OCI-LY1 (cell line): ENCODE measurements at regions not wholly inside any gene's neighbourhood (a gene's known extent, or its start where the extent isn't known, plus 50 kb on each side); places are given as distances from the start of the nearest gene placed in this dataset.

ENCODE experiments used
- H2AFZ ChIP-seq: fragments of 200-600 bp; sonication (generic), shearing (Covaris generic); 2 replicates; pipeline ENCODE4 v1.6.0; 2014; ENCODE audit warnings: antibody characterized with exemption, mild to moderate bottlenecking, low read length
- H3F3A ChIP-seq: fragments of 200-600 bp; sonication (generic), shearing (Covaris generic); 2 replicates; pipeline ENCODE4 v1.6.0; 2014; ENCODE audit warnings: mild to moderate bottlenecking, antibody characterized with exemption, low read length, moderate library complexity; ENCODE audit not compliant: insufficient read depth
- H3K27ac ChIP-seq: fragments of 200-600 bp; sonication (generic); 2 replicates; pipeline ENCODE4 v1.5.1; 2014; ENCODE audit warnings: low read length, mixed run types, mild to moderate bottlenecking, low read depth; ENCODE audit not compliant: poor library complexity, severe bottlenecking
- H3K27me3 ChIP-seq: fragments of 200-600 bp; sonication (generic); 2 replicates; pipeline ENCODE4 v1.6.0; 2014; ENCODE audit warnings: antibody characterized with exemption, mild to moderate bottlenecking, low read length, moderate library complexity; ENCODE audit not compliant: insufficient read depth
- H3K36me3 ChIP-seq: fragments of 200-600 bp; sonication (generic); 2 replicates; pipeline ENCODE4 v1.6.1; 2014; ENCODE audit warnings: mild to moderate bottlenecking, antibody characterized with exemption, low read length, moderate library complexity, mixed read lengths; ENCODE audit not compliant: insufficient read depth
- H3K4me1 ChIP-seq: fragments of 200-600 bp; sonication (generic); 2 replicates; pipeline ENCODE4 v1.5.1; 2014; ENCODE audit warnings: mild to moderate bottlenecking, low read length, moderate library complexity; ENCODE audit not compliant: insufficient read depth, severe bottlenecking
- H3K4me2 ChIP-seq: fragments of 200-600 bp; sonication (generic), shearing (Covaris generic); 2 replicates; pipeline ENCODE4 v1.6.1; 2014; ENCODE audit warnings: low read length
- H3K4me3 ChIP-seq: fragments of 200-600 bp; sonication (generic); 2 replicates; pipeline ENCODE4 v1.5.1; 2014; ENCODE audit warnings: low read length, low read depth, mild to moderate bottlenecking, mixed read lengths; ENCODE audit not compliant: poor library complexity, severe bottlenecking
- H3K79me2 ChIP-seq: fragments of 200-600 bp; shearing (Covaris generic); 2 replicates; pipeline ENCODE4 v1.6.1; 2016; ENCODE audit warnings: mixed run types, low read length, mixed read lengths; ENCODE audit not compliant: insufficient read depth
- H3K9ac ChIP-seq: fragments of 200-600 bp; sonication (generic), shearing (Covaris generic); 2 replicates; pipeline ENCODE4 v1.6.1; 2014; ENCODE audit warnings: mild to moderate bottlenecking, low read length, mixed read lengths
- H3K9me2 ChIP-seq: fragments of 200-600 bp; sonication (generic), shearing (Covaris generic); 2 replicates; pipeline ENCODE4 v1.6.1; 2014; ENCODE audit warnings: low read depth, mild to moderate bottlenecking, low read length, mixed read lengths
- H3K9me3 ChIP-seq: fragments of 200-600 bp; shearing (Covaris generic); 2 replicates; pipeline ENCODE4 v1.6.1; 2014; ENCODE audit warnings: low read length, mixed read lengths
- H4K20me1 ChIP-seq: fragments of 200-600 bp; sonication (generic), shearing (Covaris generic); 2 replicates; pipeline ENCODE4 v1.6.0; 2016; ENCODE audit warnings: mild to moderate bottlenecking, low read length; ENCODE audit not compliant: insufficient read depth
- EZH2 ChIP-seq: fragments of 200-600 bp; sonication (generic), shearing (Covaris generic); IDR thresholded peaks from 2 replicates; pipeline ENCODE4 v1.8.0; 2017; ENCODE audit warnings: borderline replicate concordance, mixed run types, mild to moderate bottlenecking, antibody characterized with exemption, low read length, moderate library complexity, mixed read lengths
- TF ChIP-seq, protein P1 (sequence below): fragments of 200-600 bp; sonication (generic), shearing (Covaris generic); IDR thresholded peaks from 2 replicates; pipeline ENCODE4 v1.5.1; 2017; ENCODE audit warnings: mild to moderate bottlenecking, antibody characterized with exemption, low read length, moderate library complexity, mixed read lengths

DNA sequence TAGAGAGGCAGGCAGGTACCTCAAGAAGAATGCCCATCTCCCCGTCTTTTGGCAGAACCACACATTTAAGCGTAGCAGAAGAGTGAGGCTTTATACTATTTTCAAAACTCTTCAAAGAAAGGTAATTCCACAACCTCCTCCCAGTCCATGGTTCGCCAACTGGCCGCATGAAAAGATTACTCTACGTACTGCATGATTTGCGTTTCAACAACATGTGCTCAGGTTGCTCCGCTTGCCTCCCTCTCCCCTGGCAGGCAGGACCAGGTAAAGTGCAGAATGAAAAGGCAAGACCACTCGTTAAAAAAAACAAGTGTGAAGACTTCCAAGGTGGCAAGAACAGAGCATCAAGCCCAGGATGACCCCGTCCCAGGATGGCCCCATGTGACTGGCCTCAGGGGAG, 143.7 kb downstream of the SP3 start:
- Histone ChIP-seq H3K4me2 (no peak overlapping the region), H4K20me1 (no peaks in the 10 kb centered on the region), H3K79me2 (no peaks in the 10 kb centered on the region), H3K9me2 (no peaks in the 10 kb centered on the region), H3F3A (no peaks in the 10 kb centered on the region), H3K27me3 (no peaks in the 10 kb centered on the region), H3K9ac (no peak overlapping the region), H3K9me3 (no peaks in the 10 kb centered on the region), H3K4me3 (no peak overlapping the region), H3K36me3 (no peaks in the 10 kb centered on the region), H2AFZ (no peak overlapping the region), H3K27ac (no peak overlapping the region), H3K4me1 (no peaks in the 10 kb centered on the region)
- TF ChIP-seq, protein P1, sequence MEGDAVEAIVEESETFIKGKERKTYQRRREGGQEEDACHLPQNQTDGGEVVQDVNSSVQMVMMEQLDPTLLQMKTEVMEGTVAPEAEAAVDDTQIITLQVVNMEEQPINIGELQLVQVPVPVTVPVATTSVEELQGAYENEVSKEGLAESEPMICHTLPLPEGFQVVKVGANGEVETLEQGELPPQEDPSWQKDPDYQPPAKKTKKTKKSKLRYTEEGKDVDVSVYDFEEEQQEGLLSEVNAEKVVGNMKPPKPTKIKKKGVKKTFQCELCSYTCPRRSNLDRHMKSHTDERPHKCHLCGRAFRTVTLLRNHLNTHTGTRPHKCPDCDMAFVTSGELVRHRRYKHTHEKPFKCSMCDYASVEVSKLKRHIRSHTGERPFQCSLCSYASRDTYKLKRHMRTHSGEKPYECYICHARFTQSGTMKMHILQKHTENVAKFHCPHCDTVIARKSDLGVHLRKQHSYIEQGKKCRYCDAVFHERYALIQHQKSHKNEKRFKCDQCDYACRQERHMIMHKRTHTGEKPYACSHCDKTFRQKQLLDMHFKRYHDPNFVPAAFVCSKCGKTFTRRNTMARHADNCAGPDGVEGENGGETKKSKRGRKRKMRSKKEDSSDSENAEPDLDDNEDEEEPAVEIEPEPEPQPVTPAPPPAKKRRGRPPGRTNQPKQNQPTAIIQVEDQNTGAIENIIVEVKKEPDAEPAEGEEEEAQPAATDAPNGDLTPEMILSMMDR, result no peak
- TF ChIP-seq EZH2, result no peak

DNA sequence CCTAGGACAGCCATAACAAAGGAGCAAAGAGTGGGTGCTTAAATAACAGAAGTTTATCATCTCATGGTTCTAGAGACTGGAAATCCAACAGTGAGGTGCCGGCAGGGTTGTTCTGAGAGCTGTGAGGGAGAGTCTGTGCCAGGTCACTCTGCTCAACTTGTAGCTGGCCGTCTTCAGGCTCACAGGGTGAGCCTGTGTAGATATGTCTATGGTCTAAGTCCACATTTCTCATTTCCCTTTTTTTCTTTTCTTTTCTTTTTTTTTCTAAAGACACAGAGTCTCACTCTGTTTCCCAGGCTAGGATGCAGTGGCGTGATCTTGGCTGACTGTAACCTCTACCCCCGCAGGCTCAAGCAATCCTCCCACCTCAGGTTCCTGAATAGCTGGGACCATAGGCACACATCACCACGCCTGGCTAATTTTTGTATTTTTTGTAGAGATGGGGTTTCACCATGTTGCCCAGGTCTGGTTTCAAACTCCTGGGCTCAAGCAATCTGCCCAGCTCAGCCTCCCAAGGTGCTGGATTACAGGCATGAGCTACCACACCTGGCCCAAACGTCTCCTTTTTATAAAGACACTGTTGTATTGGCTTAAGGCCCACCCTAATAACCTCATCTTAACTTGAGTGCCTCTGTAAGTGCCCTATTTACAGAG, 142.2 kb downstream of the SP3 start:
- Histone ChIP-seq H3K4me1 (no peaks in the 10 kb centered on the region), H3K79me2 (no peaks in the 10 kb centered on the region), H3K9me3 (no peaks in the 10 kb centered on the region), H4K20me1 (no peaks in the 10 kb centered on the region), H3K27ac (no peak overlapping the region), H3K9ac (no peak overlapping the region), H3K27me3 (no peaks in the 10 kb centered on the region), H3K4me3 (no peak overlapping the region), H3F3A (no peaks in the 10 kb centered on the region), H3K4me2 (no peak overlapping the region), H3K36me3 (no peaks in the 10 kb centered on the region), H3K9me2 (no peaks in the 10 kb centered on the region), H2AFZ (no peak overlapping the region)
- no peak for TF ChIP-seq EZH2
- TF ChIP-seq, protein P1, result no peak

DNA sequence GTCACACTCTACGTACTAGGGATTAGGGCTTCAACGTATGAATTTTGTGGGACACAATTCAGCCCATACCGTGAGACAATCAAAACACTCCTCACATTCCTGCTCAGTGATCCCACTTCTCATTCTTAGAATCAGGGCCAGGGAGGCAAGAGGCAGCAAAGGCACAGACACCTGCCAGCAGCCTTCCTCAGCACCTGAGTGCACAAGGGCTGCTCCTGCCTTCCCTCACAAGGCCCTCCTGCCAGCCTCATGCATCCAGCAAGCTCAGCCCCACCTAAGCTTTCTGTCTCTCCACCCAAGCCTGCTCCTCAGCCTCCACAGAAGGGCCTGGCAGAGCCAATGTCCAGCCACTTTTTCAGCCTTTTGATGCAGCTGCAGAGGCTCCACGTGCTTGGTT, 141.6 kb downstream of the SP3 start:
- Histone ChIP-seq H3K4me1 (no peaks in the 10 kb centered on the region), H3F3A (no peaks in the 10 kb centered on the region), H3K4me2 (no peak overlapping the region), H3K9me2 (no peaks in the 10 kb centered on the region), H3K9me3 (no peaks in the 10 kb centered on the region), H4K20me1 (no peaks in the 10 kb centered on the region), H3K9ac (no peak overlapping the region), H3K36me3 (no peaks in the 10 kb centered on the region), H3K4me3 (no peak overlapping the region), H2AFZ (no peak overlapping the region), H3K27ac (no peak overlapping the region), H3K79me2 (no peaks in the 10 kb centered on the region), H3K27me3 (no peaks in the 10 kb centered on the region)
- no peak for TF ChIP-seq EZH2
- TF ChIP-seq, protein P1, result no peak
